ENCODE measurements at regions not wholly inside any gene's neighbourhood (a gene's known extent, or its start where the extent isn't known, plus 50 kb on each side); places are given as distances from the start of the nearest gene placed in this dataset.

DNA sequence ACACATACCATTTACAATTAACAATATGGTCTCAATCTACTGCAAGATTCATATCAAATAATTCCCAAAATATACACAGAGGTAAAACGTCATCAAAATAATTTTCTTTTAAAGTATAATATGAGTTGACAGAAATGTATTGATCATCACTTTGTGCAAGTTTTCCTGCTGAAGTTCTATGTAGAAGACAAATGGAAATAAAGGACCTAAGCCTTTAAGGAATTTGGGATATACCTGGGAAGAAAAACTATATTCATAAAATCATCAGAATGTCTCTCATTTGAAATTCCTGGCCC lies 61.1 kb upstream of the DAAM1 start:
- Histone ChIP-seq H2AFZ (ENCODE audit: low read length) (no peak overlapping the region), H3T11ph (ENCODE audit: low read length) (no peak overlapping the region), H3K27me3 (ENCODE audit: insufficient read depth, low read length) (no peaks in the 10 kb centered on the region), H2AK5ac (ENCODE audit: insufficient read length, low read length) (no peak overlapping the region), H2BK15ac (ENCODE audit: low read depth, low read length) (no peak overlapping the region), H2BK20ac (ENCODE audit: low read depth, low read length, poor library complexity, severe bottlenecking) (no peak overlapping the region), H3K79me2 (ENCODE audit: insufficient read depth, low read length) (no peaks in the 10 kb centered on the region), H3K4me1 (ENCODE audit: insufficient read depth, low read length) (no peaks in the 10 kb centered on the region), H3K27ac (ENCODE audit: insufficient read length, low read depth, low read length) (no peak overlapping the region), H3K23me2 (ENCODE audit: insufficient read length, low read depth, low read length, poor library complexity, severe bottlenecking) (no peaks in the 10 kb centered on the region), H2BK120ac (ENCODE audit: low read depth, low read length, poor library complexity, severe bottlenecking) (no peak overlapping the region), H2BK5ac (ENCODE audit: insufficient read length, low read length) (no peak overlapping the region), H3K9me3 (ENCODE audit: control insufficient read depth, low read depth, low read length) (no peaks in the 10 kb centered on the region), H3K14ac (ENCODE audit: insufficient read depth, low read length) (no peak overlapping the region), H3K4me2 (ENCODE audit: insufficient read depth, insufficient read length, low read length) (no peak overlapping the region), H3K4ac (ENCODE audit: low read depth, low read length) (no peak overlapping the region), H4K91ac (ENCODE audit: insufficient read length, low read depth, low read length) (no peak overlapping the region), H4K5ac (ENCODE audit: insufficient read length, low read depth, low read length) (no peak overlapping the region), H3K23ac (ENCODE audit: insufficient read length, low read depth, low read length) (no peak overlapping the region), H4K20me1 (ENCODE audit: control insufficient read depth, insufficient read depth, insufficient read length) (no peaks in the 10 kb centered on the region), H3K9ac (ENCODE audit: extremely low read depth, insufficient read length, low read length) (no peak overlapping the region), H2BK12ac (ENCODE audit: insufficient read length, low read depth, low read length) (no peak overlapping the region), H4K8ac (replicated peaks; ENCODE audit: insufficient read length, low read depth, low read length) (no peak overlapping the region), H3K79me1 (ENCODE audit: insufficient read depth, low read depth, low read length, poor library complexity, severe bottlenecking) (no peaks in the 10 kb centered on the region), H3K18ac (ENCODE audit: insufficient read length, low read depth, low read length) (no peak overlapping the region), H3K56ac (ENCODE audit: insufficient read length, low read depth, low read length) (no peak overlapping the region)
- Mint-ChIP-seq H3K4me1 (no peaks in the 10 kb centered on the region), H3K27ac (no peak overlapping the region), H3K4me3 (no peak overlapping the region), H3K9me3 (no peaks in the 10 kb centered on the region), H3K36me3 (ENCODE audit: insufficient read depth in 1 of 3, low read depth in 3 of 3) (no peaks in the 10 kb centered on the region), H3K27me3 (ENCODE audit: low read depth) (no peaks in the 10 kb centered on the region)
- 100% methylated on average over 1 of the region's 1 CpG for WGBS (ENCODE audit: extremely low coverage, insufficient read length, low lambda C conversion rate)
- no peak; the same call in 2 of the 3 replicates for TF ChIP-seq CTCF (conservative IDR thresholded peaks at IDR 0.05)
- no peak for DNase-seq
